ENCODE measurements at regions not wholly inside any gene's neighbourhood (a gene's known extent, or its start where the extent isn't known, plus 50 kb on each side); places are given as distances from the start of the nearest gene placed in this dataset.

DNA sequence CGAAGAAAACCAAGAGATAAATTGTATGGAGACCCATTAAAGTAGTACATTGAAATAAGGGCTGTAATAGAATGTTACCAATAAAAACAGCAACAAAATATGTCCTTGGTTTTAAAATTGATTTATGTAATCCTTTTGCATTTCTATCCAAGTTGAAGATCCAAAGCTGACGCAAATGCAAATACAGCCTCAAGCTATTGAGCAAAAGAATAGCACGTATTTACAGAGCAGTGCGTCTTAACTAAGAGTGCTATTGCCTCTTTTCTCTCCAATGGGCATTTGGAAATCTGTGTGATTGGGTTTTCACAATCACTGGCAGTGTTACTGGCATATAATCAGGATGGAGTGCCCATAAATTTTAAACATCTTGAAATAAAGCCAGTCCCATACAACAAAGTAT, 417.4 kb downstream of the TLL1 start (continued):
- TF ChIP-seq, protein P1, sequence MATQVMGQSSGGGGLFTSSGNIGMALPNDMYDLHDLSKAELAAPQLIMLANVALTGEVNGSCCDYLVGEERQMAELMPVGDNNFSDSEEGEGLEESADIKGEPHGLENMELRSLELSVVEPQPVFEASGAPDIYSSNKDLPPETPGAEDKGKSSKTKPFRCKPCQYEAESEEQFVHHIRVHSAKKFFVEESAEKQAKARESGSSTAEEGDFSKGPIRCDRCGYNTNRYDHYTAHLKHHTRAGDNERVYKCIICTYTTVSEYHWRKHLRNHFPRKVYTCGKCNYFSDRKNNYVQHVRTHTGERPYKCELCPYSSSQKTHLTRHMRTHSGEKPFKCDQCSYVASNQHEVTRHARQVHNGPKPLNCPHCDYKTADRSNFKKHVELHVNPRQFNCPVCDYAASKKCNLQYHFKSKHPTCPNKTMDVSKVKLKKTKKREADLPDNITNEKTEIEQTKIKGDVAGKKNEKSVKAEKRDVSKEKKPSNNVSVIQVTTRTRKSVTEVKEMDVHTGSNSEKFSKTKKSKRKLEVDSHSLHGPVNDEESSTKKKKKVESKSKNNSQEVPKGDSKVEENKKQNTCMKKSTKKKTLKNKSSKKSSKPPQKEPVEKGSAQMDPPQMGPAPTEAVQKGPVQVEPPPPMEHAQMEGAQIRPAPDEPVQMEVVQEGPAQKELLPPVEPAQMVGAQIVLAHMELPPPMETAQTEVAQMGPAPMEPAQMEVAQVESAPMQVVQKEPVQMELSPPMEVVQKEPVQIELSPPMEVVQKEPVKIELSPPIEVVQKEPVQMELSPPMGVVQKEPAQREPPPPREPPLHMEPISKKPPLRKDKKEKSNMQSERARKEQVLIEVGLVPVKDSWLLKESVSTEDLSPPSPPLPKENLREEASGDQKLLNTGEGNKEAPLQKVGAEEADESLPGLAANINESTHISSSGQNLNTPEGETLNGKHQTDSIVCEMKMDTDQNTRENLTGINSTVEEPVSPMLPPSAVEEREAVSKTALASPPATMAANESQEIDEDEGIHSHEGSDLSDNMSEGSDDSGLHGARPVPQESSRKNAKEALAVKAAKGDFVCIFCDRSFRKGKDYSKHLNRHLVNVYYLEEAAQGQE (IDR thresholded peaks at IDR 0.05; ENCODE audit: low read depth), result no peak
- TF ChIP-seq POLR2A (IDR thresholded peaks at IDR 0.05; ENCODE audit: borderline replicate concordance, extremely low read depth, insufficient read depth, insufficient read length) (no peak), TCF7L2 (IDR thresholded peaks at IDR 0.05; ENCODE audit: borderline replicate concordance, extremely low read depth, insufficient read depth, insufficient read length) (no peak)

DNA sequence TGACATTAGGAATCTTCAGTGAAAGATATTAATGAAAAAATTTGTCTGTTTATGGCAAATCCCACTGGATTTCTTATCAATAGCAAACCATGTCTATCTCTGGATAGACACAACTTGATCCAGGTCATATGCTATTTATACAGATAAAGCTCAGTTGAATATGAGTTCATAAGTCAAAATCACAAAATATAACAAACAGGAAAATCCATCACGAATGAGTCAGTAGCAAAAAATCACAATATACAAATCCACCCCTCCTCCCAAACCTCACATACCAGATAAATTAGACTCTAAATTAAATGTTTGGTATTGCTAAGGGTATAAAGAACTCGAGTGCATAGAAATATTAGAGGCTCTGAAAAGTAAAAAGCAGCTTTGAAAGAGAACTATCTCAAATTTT, 420.5 kb downstream of the TLL1 start:
- no peaks in the 10 kb centered on the region for H3K27me3 ChIP-seq (ENCODE audit: insufficient read depth, low read length)
- H3K9me3 ChIP-seq (ENCODE audit: control insufficient read depth in 1 of 2, insufficient read depth in 1 of 2, low read depth in 1 of 2, low read length in 2 of 2), result no peaks in the 10 kb centered on the region
- no peaks in the 10 kb centered on the region for H3K4me1 ChIP-seq (ENCODE audit: control insufficient read depth in 1 of 2, insufficient read depth in 2 of 2, low read length in 2 of 2)
- H3K4me2 ChIP-seq (ENCODE audit: low read length), result no peak overlapping the region
- no peak overlapping the region for H3K9ac ChIP-seq (ENCODE audit: low read length)
- DNase-seq (ENCODE audit: low read depth, low spot score) (no peak), ATAC-seq (no peak)
- no peak overlapping the region for H2AFZ ChIP-seq (ENCODE audit: low read depth, low read length, poor library complexity, severe bottlenecking)
- H4K20me1 ChIP-seq (ENCODE audit: insufficient read depth), result no peaks in the 10 kb centered on the region
- RAD21 ChIA-PET (ENCODE audit: low non-redundant PET in 1 of 2, low total read pairs in 2 of 2, uncharacterized antibody in 2 of 2, unreplicated experiment in 2 of 2), result no interaction called here
- POLR2A ChIA-PET, result no interaction called here
- BruUV-seq (replicated peaks), result no TSS peak
- H3K79me2 ChIP-seq (ENCODE audit: insufficient read depth, low read length), result no peaks in the 10 kb centered on the region
- TF ChIP-seq RAD21 (IDR thresholded peaks at IDR 0.05; ENCODE audit: low read depth) (no peak), TCF7L2 (IDR thresholded peaks at IDR 0.05; ENCODE audit: borderline replicate concordance, extremely low read depth, insufficient read depth, insufficient read length) (no peak), SP1 (IDR thresholded peaks at IDR 0.05; ENCODE audit: low read depth) (no peak), CEBPB (IDR thresholded peaks at IDR 0.05; ENCODE audit: low read depth) (no peak), CBX3 (IDR thresholded peaks at IDR 0.05; ENCODE audit: low read depth) (no peak), ELF1 (IDR thresholded peaks at IDR 0.05; ENCODE audit: borderline replicate concordance, low read depth) (no peak), SIN3A (IDR thresholded peaks at IDR 0.05; ENCODE audit: low read depth) (no peak), POLR2AphosphoS5 (IDR thresholded peaks at IDR 0.05; ENCODE audit: low read depth, low read length) (no peak), EZH2 (IDR thresholded peaks at IDR 0.05) (no peak), FOSL1 (IDR thresholded peaks at IDR 0.05; ENCODE audit: low read depth) (no peak), ZNF274 (IDR thresholded peaks at IDR 0.05; ENCODE audit: low read depth, low read length) (no peak), EGR1 (IDR thresholded peaks at IDR 0.05; ENCODE audit: low read depth) (no peak), SRF (IDR thresholded peaks at IDR 0.05; ENCODE audit: low read depth) (no peak), YY1 (IDR thresholded peaks at IDR 0.05; ENCODE audit: extremely low read depth, insufficient replicate concordance, low read depth, low read length) (no peak), ZFX (IDR thresholded peaks at IDR 0.05) (no peak), JUND (IDR thresholded peaks at IDR 0.05) (no peak)
- TF ChIP-seq, protein P2, sequence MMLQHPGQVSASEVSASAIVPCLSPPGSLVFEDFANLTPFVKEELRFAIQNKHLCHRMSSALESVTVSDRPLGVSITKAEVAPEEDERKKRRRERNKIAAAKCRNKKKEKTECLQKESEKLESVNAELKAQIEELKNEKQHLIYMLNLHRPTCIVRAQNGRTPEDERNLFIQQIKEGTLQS (IDR thresholded peaks at IDR 0.05), result no peak
- TF ChIP-seq, protein P3, sequence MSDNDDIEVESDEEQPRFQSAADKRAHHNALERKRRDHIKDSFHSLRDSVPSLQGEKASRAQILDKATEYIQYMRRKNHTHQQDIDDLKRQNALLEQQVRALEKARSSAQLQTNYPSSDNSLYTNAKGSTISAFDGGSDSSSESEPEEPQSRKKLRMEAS (IDR thresholded peaks at IDR 0.05), result no peak
- TF ChIP-seq, protein P4, sequence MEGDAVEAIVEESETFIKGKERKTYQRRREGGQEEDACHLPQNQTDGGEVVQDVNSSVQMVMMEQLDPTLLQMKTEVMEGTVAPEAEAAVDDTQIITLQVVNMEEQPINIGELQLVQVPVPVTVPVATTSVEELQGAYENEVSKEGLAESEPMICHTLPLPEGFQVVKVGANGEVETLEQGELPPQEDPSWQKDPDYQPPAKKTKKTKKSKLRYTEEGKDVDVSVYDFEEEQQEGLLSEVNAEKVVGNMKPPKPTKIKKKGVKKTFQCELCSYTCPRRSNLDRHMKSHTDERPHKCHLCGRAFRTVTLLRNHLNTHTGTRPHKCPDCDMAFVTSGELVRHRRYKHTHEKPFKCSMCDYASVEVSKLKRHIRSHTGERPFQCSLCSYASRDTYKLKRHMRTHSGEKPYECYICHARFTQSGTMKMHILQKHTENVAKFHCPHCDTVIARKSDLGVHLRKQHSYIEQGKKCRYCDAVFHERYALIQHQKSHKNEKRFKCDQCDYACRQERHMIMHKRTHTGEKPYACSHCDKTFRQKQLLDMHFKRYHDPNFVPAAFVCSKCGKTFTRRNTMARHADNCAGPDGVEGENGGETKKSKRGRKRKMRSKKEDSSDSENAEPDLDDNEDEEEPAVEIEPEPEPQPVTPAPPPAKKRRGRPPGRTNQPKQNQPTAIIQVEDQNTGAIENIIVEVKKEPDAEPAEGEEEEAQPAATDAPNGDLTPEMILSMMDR (IDR thresholded peaks at IDR 0.05 in 2 of 3, conservative IDR thresholded peaks at IDR 0.05 in 1 of 3; ENCODE audit: borderline replicate concordance in 1 of 3, insufficient read depth in 1 of 3, low read depth in 2 of 3, low read length in 2 of 3), result no peak
- no peak overlapping the region for H3K4me3 ChIP-seq (replicated peaks in 1 of 2; ENCODE audit: low read depth in 1 of 2, low read length in 2 of 2)
- H3K9me2 ChIP-seq (ENCODE audit: insufficient read depth), result no peaks in the 10 kb centered on the region
- no peaks in the 10 kb centered on the region for H3K36me3 ChIP-seq (ENCODE audit: control insufficient read depth in 1 of 2, insufficient read depth in 2 of 2, low read length in 2 of 2)
- intact Hi-C loops (cut with micrococcal nuclease), result no loop called here
- no peak overlapping the region for H3K27ac ChIP-seq (ENCODE audit: low read depth, low read length)
- CTCF ChIA-PET, result no interaction called here

Measured in HCT116 (cell line).